ENCODE measurements at regions not wholly inside any gene's neighbourhood (a gene's known extent, or its start where the extent isn't known, plus 50 kb on each side); places are given as distances from the start of the nearest gene placed in this dataset.

DNA sequence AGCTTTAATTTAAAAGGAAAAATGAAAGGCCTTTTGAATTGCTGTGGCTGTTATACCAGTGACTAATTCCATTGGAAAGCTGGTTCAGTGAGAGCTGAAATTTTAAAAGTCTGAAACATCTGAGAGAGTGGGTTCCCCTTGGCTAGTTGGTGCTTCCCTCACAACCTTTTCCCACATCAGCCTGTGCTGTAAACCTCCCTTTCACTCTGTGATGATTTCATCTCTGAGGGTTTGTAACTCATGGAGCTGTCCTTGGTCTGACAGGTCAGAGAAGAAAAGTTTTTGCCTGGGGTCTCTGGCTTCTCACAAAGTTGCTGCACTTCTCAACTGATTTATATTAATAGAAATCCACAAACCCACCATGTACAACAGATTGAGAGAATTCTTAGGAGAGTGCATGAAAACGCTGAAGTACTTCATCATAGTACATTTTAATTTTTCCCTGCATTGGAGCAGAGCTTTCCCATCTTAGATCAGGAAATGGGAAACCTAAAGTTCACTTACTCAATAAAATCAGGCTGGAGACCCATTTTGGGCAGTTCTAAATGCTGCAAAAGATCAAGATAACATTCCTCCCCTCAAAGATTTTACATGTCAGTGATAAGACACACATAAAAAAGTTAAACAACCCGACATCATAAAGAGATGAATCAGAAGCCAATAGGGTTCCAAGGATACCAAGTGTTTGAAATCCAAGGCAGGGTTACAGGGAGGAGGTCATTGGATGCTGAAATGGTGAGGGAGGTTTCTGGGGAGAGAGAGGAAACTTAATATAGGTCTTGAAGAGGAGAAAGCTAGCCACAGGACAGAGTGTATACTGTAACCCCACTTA lies 157.0 kb upstream of the MKLN1 start:
- TF ChIP-seq POLR2A (IDR thresholded peaks at IDR 0.05): no peak
- TF ChIP-seq CTCF (IDR thresholded peaks at IDR 0.05): no peak

Measured in tibial nerve (tissue), 3 donors.